Kidney tubule cell (primary cell): ENCODE measurements at regions not wholly inside any gene's neighbourhood (a gene's known extent, or its start where the extent isn't known, plus 50 kb on each side); places are given as distances from the start of the nearest gene placed in this dataset.

Source experiments
- DNase-seq: peaks from one replicate; pipeline ENCODE4 v3.0.0-alpha.2; 2018; ENCODE audit warnings: low spot score

GRCh38 chr2:180461761-180462160 is 454.7 kb upstream of the CWC22 start:
- no peak for DNase-seq

GRCh38 chr2:180456801-180457200 is 449.7 kb upstream of the CWC22 start:
- no peak for DNase-seq

GRCh38 chr2:180450841-180451240 is 443.7 kb upstream of the CWC22 start:
- no peak for DNase-seq

- DNase-seq = no peak
Observed at GRCh38 chr2:180449171-180449915, 442.2 kb upstream of the CWC22 start.

- no peak for DNase-seq
Observed at GRCh38 chr2:180446492-180446891, 439.4 kb upstream of the CWC22 start.

- peak; percentile 2 for DNase-seq
Observed at GRCh38 chr2:180443888-180444287, 436.8 kb upstream of the CWC22 start.

DNA sequence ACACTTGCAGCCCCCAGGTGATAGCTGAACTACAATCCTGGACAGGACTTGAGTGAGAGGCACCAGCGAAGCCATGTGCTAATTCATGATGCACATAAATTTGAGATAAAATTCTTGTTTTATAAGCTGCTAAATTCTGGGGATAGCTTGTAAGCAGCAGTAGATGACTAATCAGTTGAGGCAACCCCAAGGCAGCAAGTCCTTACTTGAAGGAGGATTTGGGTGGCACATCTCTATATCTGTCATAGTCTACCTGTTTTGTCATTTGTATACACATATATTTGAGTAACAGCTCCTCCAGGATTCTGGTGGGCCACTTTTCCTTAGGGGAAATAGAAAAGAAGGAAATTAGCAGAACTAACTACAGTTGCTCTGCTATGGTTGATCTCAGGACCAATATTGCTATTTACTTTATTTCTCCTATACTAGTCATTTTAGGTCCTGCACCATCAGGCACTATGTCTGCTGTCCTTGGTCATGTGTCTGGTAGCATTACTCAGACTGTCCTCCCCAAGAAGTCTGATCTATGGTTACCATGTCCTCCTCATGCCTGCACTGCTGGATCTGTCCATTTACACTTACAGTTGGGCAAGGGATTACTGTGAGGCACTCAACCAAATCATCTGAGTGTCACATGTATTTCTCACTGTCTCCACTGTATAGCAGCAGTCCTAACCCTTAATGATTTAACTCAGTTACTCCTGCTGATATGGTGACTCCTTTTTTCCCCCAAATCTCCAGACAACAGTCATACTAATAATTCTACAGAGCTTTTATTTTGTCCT is 436.0 kb upstream of the CWC22 start:
- DNase-seq = peak; percentile 63

DNA sequence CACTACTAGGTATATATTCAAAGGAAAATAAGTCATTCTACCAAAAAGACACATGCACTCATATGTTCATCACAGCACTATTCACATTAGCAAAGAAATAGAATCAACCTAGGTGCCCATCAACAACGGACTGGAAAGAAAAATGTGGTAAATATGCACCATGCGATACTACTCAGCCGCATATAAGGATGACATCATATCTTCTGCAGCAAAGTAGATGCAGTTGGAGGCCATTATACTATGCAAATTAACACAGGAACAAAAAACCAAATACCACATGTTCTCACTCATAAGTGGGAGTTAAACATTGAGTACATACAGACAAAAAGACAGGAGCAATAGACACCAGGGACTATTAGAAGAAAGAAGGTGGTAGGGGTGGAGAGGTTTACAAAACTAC is 412.1 kb upstream of the CWC22 start:
- no peak for DNase-seq

- DNase-seq = no peak
Observed at GRCh38 chr2:180416627-180417026, 409.5 kb upstream of the CWC22 start.

GRCh38 chr2:180413336-180413735 is 406.2 kb upstream of the CWC22 start:
- peak; percentile 3 for DNase-seq

DNA sequence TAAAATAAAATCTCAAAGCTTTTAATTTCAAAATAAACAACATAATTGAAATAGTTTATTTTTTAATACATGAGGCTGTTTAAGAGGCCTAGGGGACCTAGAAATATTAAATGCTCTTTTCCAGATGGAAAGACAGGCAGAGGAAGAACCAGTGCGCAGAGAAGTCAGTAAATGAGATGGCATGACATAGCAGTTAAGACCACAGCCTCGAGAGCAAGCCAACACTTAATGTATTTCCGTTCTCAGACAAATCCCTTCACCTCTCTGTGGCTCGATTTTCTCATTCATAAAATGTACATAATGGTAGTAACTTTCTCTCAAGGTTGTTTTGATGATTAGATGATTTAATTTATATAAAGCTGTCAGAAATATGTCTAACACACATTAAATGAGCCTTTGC is 405.1 kb upstream of the CWC22 start:
- DNase-seq = no peak

- DNase-seq = peak; percentile 79
Observed at GRCh38 chr2:180411661-180412060, 404.6 kb upstream of the CWC22 start.

- no peak for DNase-seq
Observed at GRCh38 chr2:180406687-180407086, 399.6 kb upstream of the CWC22 start.

DNA sequence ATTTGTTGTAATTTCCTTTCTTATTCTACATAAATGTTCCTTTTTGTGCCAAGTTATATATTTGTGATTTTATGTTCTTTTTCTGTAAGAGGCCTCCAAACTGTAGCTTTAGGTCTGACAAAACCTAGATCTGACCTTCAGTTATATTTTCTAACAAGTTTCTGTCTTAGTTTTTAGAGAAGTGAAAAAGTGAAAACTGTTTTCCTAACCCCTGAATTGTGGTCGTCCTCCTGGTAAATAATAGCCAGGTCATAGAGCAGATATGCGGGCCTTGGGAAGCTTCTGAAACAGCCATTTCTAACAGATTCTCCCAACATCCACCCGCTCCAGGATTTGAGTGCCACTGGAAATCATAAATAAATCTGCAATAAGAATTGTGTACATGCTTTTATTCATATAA is 398.4 kb upstream of the CWC22 start:
- no peak for DNase-seq

DNA sequence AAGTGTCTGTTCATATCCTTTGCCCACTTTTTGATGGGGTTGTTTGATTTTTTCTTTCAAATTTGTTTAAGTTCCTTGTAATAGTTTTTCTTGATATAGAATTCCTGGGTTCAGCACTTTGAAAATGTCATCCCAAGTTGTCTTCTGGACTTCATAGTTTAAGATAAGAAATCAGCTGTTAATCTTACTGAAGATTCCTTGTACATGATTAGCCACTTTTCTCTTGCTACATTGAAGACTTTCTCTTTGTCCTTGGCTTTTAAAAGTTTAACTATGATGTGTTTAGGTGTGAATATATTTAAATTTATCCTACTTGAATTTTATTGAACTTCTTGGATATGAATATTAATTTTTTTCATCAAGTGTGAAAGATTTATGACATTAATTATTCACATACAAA is 387.2 kb upstream of the CWC22 start:
- no peak for DNase-seq

- no peak for DNase-seq
Observed at GRCh38 chr2:180385601-180386201, 378.6 kb upstream of the CWC22 start.

- no peak for DNase-seq
Observed at GRCh38 chr2:180376066-180376465, 369.0 kb upstream of the CWC22 start.

DNA sequence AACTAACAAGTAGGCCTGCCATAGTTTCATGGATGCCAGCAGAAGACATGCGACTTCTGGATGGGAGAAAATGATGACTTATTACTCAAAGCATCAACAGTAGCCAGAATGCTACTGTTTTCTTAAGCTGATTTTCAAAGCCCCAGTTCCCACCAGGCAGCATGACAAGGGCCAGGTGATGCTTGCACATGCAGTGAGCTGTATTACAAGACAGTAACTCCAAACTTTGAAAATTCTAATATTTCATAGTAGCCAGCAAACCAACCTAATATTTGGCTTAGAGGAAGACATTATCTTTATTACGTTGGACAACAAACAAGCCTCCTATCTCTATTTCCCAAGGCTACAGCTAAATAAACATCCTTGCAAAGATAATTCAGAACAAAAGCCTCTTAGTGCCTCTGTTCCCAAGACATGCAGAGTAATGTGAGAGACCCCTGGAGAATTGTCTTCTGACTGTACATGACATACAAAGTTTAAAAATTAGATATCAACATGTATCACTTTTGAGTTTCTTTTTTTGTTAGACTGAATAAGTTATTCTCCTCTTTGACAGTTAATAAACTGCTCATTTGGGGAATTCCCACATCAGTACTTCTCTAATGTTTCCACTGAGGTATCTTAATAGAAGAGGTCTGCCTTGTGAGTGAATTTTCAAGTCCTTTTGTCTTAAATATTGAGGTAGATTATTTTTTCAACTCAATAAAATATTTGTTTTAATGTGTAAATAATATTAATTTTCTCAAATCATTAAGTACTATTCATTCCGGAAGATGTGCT is 367.6 kb upstream of the CWC22 start:
- peak; percentile 4 for DNase-seq

- no peak for DNase-seq
Observed at GRCh38 chr2:180370511-180371205, 363.6 kb upstream of the CWC22 start.

DNA sequence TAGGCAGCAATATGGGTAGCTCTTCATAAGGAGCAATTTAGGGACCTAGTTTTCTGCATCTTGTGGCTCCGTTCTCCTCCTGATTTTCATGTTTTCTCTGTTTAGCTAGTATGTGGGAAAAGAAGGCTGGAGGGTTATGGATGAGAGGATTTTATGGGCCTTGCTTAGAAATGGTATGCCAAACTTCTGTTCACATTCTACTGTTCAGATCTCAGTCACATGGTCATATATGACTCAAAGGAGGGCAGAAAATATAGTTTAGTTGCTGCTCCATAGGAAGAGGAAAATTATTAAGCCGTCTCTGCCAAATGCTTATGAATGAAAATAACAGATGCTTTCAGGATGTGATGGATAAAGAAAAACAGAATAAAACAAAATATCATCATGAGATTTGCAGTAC is 361.8 kb upstream of the CWC22 start:
- DNase-seq = peak; percentile 4

- peak; percentile 10 for DNase-seq
Observed at GRCh38 chr2:180367815-180368214, 360.7 kb upstream of the CWC22 start.

DNA sequence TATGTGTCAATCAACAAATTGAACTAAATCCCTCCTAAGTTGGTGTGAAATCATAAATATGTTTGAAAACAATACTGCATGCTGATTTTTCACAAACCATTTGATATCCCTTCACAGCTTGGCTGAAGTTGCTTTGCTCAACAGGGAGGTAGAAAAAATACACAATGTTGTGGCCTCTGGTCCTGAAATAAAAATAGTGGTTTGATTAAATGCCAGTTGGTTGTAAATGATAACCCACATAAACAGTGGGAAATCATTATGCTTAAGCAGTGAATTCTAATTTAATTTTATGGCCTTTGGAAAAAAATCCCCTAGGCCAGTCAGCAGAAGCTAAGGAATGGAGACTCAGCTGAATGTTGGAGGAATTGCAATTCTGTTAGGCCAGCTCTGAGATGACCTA is 359.4 kb upstream of the CWC22 start:
- DNase-seq = no peak
